ENCODE measurements at regions not wholly inside any gene's neighbourhood (a gene's known extent, or its start where the extent isn't known, plus 50 kb on each side); places are given as distances from the start of the nearest gene placed in this dataset.

DNA sequence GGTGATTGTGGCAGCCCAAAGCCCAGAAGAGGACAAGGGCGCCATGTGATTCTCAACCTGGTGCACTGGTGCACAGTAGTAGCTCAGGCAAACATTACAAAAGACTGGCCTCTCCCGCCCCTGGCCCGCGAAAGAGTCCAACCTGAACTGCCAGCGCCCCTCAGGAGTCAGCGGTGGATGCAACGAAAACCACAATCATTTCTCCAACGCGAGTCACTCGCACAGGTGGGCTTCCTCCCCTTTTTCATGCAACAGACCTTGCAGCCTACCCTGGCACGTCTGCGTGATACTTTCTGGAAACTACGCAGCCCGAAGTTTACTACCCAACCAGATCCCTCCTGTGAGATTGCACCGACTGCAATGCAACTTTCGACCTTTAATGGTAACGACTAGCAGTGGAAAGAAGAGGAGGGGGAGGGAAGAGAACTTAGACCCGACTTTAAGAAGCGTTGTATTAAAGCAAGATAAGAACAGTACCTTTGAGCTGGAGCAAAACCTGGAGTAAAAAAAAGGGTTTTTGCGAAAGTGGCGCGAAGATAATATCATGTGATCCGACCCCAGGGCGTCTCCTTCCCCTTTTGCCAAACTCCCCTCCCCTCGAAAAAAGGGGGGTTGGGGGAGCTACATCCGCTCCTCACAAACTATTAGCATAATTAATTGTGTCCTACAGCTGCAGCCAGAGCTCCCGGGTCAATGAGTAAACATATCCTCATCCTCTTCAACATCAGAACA is 63.3 kb upstream of the CCDC160 start:
- DNase-seq: peak; percentile 23

DNA sequence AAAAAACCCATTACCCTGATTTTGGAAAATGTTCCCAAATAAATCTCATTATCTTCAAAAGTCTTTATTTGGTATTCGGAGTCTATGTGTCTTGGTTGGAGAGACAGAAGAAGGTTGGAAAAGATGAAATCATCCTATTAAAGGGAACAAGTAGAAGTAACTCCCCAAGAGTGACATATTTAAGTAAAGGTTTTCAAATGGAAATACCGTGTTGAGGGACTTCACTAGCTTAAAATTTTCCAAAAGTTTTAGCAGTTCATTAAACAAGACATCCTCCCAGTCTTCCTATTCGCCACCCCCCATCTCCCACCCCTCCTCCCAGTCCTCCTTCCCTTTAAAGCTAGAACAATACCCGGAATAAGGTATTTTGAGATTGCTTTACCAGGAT is 62.7 kb upstream of the CCDC160 start:
- DNase-seq: no peak

DNA sequence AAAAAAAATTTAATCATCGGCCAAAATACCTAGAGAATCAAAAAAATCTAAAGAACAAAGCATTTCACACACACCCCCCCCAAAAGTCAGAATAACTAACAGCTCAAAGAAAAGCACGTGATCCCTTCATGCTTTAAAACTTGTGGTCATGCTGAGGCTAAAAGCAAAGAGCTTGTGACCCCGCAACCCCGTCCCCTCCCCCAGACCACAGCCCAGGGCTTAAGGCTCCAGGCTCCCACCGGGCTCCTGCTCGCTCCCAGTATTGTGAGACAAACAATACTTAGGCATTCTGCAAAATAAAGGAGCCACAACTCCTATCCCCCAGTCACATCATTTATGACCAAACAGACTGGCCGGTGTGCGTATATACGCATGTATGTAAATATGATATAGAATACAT is 62.1 kb upstream of the CCDC160 start:
- DNase-seq: no peak

DNA sequence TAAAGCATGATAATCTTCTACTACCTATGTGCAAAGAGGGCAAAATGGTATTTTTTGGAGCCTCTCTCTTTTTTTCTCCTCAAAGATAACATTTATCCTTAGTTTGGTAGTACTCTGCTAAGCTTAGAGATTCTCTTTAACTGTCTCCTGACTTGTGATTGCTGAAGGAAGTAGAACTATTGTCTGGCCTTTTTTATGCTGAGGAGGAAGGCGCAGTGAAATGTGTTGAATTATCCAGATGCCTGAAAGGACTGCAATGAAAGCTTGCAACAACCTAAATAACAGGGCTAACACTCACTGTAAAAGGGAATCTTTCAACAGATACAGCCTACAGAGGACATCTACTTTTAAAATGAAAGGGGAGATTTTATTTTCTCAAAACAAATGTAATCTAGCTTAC is 59.5 kb upstream of the CCDC160 start:
- no peak for DNase-seq

- DNase-seq: no peak
Measured at GRCh38 chrX:134180601-134181274, 56.2 kb upstream of the CCDC160 start.

GRCh38 chrX:134181275-134181660 is 55.7 kb upstream of the CCDC160 start:
- DNase-seq: no peak

GRCh38 chrX:134183665-134184064 is 53.3 kb upstream of the CCDC160 start:
- DNase-seq: no peak

- no peak for DNase-seq
Measured at GRCh38 chrX:134184936-134185335, 52.0 kb upstream of the CCDC160 start.

DNA sequence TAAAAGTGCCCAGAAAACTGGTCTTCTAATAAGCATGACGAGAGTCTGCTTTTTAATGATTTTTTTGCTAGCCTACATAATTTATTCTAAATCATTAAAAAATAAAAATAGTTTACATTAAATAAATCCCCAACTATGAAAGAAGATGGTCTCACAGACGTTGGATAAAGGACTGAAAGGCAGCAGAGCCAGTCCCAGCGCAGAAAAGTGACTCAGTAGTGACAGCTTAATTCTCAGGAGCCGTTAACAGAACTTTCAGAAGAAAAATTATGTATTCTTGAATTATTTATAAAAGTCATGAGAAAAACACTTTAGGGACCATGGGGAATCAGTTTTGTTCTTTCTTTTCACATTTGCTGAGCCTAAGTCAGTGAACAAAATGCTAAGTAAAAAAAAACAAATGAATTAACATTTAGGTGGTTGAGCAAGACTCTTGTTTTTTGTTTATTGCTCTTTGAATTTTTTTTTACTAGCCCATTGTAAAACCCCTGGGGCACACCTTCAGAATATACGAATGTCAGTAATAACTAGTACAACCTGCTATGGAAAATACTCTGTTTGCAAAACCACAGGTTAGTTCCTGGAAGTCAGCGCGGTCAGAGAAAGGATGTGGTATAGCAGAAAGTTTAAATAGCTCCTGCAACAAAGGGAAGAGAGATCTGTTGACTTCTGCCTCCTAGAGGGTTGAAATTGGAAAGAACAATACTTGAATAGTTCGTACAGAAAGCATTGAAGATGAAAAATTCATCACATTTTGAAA is 50.4 kb upstream of the CCDC160 start:
- no peak for DNase-seq

All from right kidney (tissue), 1 donor.